OCI-LY7 (cell line): ENCODE measurements at regions not wholly inside any gene's neighbourhood (a gene's known extent, or its start where the extent isn't known, plus 50 kb on each side); places are given as distances from the start of the nearest gene placed in this dataset.

Experiments used
- BruUV-seq: library from RNA; stranded (reverse); fragments of 400-500 nt; replicated peaks from 2 replicates; lab custom pipeline; 2021; lab: Mats Ljungman, UMichigan
- CTCF ChIA-PET: fragments of 300-600 bp; sonication (Branson Sonifier 250); formaldehyde crosslinking; loops from one replicate; lab custom pipeline; 2022; ENCODE audit warnings: antibody characterized with exemption; ENCODE audit not compliant: unreplicated experiment; lab: Charles Lee
- POLR2A ChIA-PET: fragments of 300-600 bp; sonication (Branson Sonifier 250); formaldehyde crosslinking; loops from one replicate; lab custom pipeline; 2022; ENCODE audit warnings: antibody characterized with exemption; lab: Charles Lee
- DNase-seq: peaks from one replicate; pipeline ENCODE4 v3.0.0-alpha.2; 2015; ENCODE audit warnings: low spot score
- H2AFZ ChIP-seq: fragments of 200-600 bp; sonication (generic), shearing (Covaris generic); 2 replicates; pipeline ENCODE4 v1.6.1; 2014; ENCODE audit warnings: mild to moderate bottlenecking, antibody characterized with exemption, low read length, moderate library complexity
- H3K27ac ChIP-seq: fragments of 200-600 bp; sonication (generic); 2 replicates; pipeline ENCODE4 v1.5.1; 2014; ENCODE audit warnings: mixed run types, low read depth, mild to moderate bottlenecking, moderate library complexity, low read length, inconsistent platforms; ENCODE audit not compliant: poor library complexity, severe bottlenecking
- H3K36me3 ChIP-seq: fragments of 200-600 bp; sonication (generic); 2 replicates; pipeline ENCODE4 v1.6.1; 2014; ENCODE audit warnings: mild to moderate bottlenecking, antibody characterized with exemption, low read length, moderate library complexity, mixed read lengths; ENCODE audit not compliant: insufficient read depth
- H3K4me1 ChIP-seq: fragments of 200-600 bp; sonication (generic); 2 replicates; pipeline ENCODE4 v1.5.1; 2014; ENCODE audit warnings: mild to moderate bottlenecking, low read length; ENCODE audit not compliant: insufficient read depth, poor library complexity, severe bottlenecking
- H3K4me2 ChIP-seq: fragments of 200-600 bp; sonication (generic); 2 replicates; pipeline ENCODE4 v1.6.1; 2014; ENCODE audit warnings: mild to moderate bottlenecking, low read length
- H3K4me3 ChIP-seq: fragments of 200-600 bp; sonication (generic); 2 replicates; pipeline ENCODE4 v1.5.1; 2014; ENCODE audit warnings: mild to moderate bottlenecking, low read depth, low read length; ENCODE audit not compliant: poor library complexity, severe bottlenecking
- H3K79me2 ChIP-seq: fragments of 200-600 bp; sonication (generic); 2 replicates; pipeline ENCODE4 v1.6.1; 2016; ENCODE audit warnings: low read depth, mild to moderate bottlenecking, low read length, moderate library complexity, mixed read lengths; ENCODE audit not compliant: insufficient read depth
- H3K9me2 ChIP-seq: fragments of 200-600 bp; sonication (generic); 2 replicates; pipeline ENCODE4 v1.6.1; 2016; ENCODE audit warnings: mild to moderate bottlenecking, low read length, mixed read lengths; ENCODE audit not compliant: insufficient read depth
- H3K9me3 ChIP-seq: fragments of 200-600 bp; sonication (generic); 2 replicates; pipeline ENCODE4 v1.6.1; 2014; ENCODE audit warnings: mild to moderate bottlenecking, mixed run types, low read length, mixed read lengths
- H4K20me1 ChIP-seq: fragments of 200-600 bp; sonication (generic); 2 replicates; pipeline ENCODE4 v1.6.1; 2014; ENCODE audit warnings: mild to moderate bottlenecking, antibody characterized with exemption, low read length, moderate library complexity, mixed read lengths; ENCODE audit not compliant: insufficient read depth
- CTCF ChIP-seq: fragments of 200-600 bp; sonication (generic); conservative IDR thresholded peaks from 2 replicates; pipeline ENCODE4 v1.5.1; 2014; ENCODE audit warnings: mild to moderate bottlenecking, antibody characterized with exemption, low read length, moderate library complexity, mixed read lengths
- EZH2phosphoT487 ChIP-seq: fragments of 200-600 bp; sonication (generic); IDR thresholded peaks from 2 replicates; pipeline ENCODE4 v1.6.1; 2018; ENCODE audit warnings: low read depth, borderline replicate concordance, mild to moderate bottlenecking, mixed run types, antibody characterized with exemption, low read length, moderate library complexity, mixed read lengths
- intact Hi-C: fragments of 100-400 bp; cut with micrococcal nuclease; formaldehyde crosslinking; loops from one replicate; pipeline ENCODE4 v1.10.0; 2022; ENCODE audit not compliant: unreplicated experiment

GRCh38 chr9:135300346-135301141 lies 179.0 kb upstream of the PPP1R26 start:
- BruUV-seq: no TSS peak
- Histone ChIP-seq H3K27ac (no peak overlapping the region), H3K36me3 (no peaks in the 10 kb centered on the region), H3K9me2 (no peaks in the 10 kb centered on the region), H4K20me1 (no peaks in the 10 kb centered on the region), H3K4me2 (no peak overlapping the region), H3K9me3 (no peaks in the 10 kb centered on the region), H3K79me2 (no peaks in the 10 kb centered on the region), H3K4me3 (no peak overlapping the region), H3K4me1 (no peaks in the 10 kb centered on the region), H2AFZ (no peak overlapping the region)
- intact Hi-C loops: no loop called here
- ChIA-PET CTCF (no interaction called here), POLR2A (no interaction called here)
- TF ChIP-seq EZH2phosphoT487 (no peak), CTCF (no peak)
- DNase-seq: no peak

GRCh38 chr9:135301271-135302263 lies 178.0 kb upstream of the PPP1R26 start:
- intact Hi-C loops: no loop called here
- DNase-seq: no peak
- POLR2A ChIA-PET: no interaction called here

More at GRCh38 chr9:135301271-135302263, 178.0 kb upstream of the PPP1R26 start:
- no peaks in the 10 kb centered on the region for H4K20me1 ChIP-seq
- H3K36me3 ChIP-seq: no peaks in the 10 kb centered on the region
- no peak overlapping the region for H3K4me3 ChIP-seq
- H2AFZ ChIP-seq: no peak overlapping the region
- no peak overlapping the region for H3K27ac ChIP-seq
- H3K4me2 ChIP-seq: no peak overlapping the region
- H3K9me2 ChIP-seq: no peaks in the 10 kb centered on the region
- TF ChIP-seq CTCF (no peak), EZH2phosphoT487 (no peak)
- CTCF ChIA-PET: no interaction called here
- H3K79me2 ChIP-seq: no peaks in the 10 kb centered on the region
- no TSS peak for BruUV-seq
- no peaks in the 10 kb centered on the region for H3K4me1 ChIP-seq
- no peaks in the 10 kb centered on the region for H3K9me3 ChIP-seq
